Femur (tissue), 1 donor: ENCODE measurements at regions not wholly inside any gene's neighbourhood (a gene's known extent, or its start where the extent isn't known, plus 50 kb on each side); places are given as distances from the start of the nearest gene placed in this dataset.
A peak's percentile ranks its signal among the peaks of the same experiment; 100 is the strongest.

Experiments used
- DNase-seq: peaks from one replicate; pipeline ENCODE4 v3.0.0-alpha.2; 2017

DNA sequence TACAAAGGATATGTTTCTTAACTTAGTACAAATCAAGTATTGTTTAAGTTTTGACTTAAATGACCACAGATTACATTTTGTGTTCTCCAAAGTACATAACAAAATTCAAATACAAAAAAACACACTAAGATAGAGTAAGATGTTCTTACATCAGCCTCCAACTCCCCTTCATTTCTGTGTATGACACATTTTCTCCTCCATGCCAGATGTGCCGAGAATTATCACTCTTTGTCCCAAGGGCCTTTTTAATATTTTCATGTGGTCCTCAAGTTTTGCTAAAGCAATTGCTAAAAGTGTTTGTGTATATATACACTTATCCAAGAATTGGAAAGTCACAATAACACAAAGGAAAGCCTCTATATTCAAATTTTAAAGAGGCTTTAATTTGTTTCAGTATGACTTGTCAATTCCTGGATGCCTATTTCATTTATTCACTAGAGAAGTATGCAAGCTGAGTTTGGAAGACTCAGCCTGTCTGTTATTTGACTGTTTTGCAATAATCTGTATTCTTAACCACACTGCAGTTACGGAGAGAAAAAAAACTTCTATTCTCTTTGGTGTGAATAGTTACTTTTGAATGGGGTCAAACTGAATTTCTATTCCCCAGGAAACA lies 586.4 kb upstream of the SEMA3D start:
- DNase-seq: no peak

DNA sequence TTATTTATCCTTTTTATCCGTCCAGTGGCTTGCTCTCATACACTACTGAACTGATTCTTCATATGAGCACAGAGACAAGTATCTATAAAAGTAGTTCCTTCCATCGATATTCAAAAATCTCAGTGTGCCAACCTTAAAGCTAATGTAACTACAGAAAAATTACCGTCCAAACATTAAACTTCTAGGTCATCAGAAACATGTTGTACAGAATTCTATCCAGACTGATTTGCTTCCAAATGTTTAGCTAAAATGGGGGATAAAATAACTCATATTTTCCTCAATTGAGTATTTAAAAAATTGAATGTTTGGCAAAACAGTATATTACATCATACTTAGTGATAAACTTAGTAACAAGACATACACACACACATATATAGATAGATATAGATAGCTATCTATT lies 584.7 kb upstream of the SEMA3D start:
- no peak for DNase-seq

DNA sequence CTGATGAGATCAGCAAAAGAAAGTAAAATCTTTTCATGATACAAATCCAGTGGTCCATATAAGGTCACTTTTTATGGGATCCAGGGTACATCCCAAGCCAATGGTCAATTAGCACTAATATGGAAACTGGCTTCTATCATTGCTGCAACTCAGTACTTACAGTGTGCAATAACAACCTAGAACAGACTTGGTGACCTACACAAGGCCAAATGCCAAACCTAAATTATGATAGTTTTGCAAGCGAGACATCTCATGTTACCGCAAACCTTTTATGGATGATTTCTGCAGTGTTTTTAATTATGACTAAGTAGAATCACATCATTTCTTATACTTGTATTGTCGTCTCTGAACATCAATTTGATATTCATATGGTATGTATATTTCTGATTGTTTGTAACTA lies 583.5 kb upstream of the SEMA3D start:
- no peak for DNase-seq

DNA sequence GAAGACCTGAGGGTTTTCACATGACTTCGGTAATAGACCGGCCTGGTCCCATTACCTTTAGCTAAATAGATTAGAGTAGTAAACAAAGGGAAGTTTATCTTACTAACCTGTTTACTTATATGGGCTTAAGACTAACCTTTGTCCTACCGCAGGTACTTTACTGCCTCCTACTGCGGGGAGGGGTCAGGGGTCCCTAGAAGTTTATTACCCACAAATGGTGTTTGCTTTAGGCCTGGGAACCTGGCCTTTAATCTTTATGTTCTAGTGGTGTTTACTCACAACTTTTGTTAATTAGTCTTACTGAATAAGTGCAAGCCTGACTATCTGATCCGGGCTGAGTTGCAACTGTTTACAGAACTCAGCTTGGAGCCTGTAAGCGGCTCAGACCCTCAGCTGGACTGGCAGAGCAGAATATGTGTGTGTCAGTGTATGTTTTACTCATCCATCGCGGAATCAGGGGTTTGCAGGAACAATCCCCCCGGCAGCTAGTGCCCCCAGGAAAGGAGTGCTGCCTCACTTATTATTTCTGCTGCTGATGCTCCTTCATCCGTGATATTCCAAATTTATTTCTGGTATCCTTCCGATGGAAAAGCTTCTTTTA lies 578.9 kb upstream of the SEMA3D start:
- no peak for DNase-seq

DNA sequence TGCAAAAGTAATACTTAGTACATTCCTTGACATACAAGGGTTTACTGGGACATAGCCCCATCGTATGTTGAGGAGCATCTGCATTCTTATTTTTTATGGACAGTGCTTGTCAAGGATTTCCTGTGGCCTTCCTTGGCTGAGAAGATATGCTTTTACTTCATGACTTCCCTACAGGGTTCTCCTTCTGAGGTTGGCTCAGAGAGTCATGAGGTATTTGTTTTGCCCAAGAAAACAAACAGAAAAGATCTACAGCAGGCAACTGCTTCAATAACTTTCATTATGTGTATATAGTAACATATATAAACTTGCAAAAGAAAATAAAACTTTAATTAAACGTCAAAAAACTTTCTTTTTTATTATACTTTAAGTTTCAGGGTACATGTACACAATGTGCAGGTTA lies 577.2 kb upstream of the SEMA3D start:
- DNase-seq: no peak

DNA sequence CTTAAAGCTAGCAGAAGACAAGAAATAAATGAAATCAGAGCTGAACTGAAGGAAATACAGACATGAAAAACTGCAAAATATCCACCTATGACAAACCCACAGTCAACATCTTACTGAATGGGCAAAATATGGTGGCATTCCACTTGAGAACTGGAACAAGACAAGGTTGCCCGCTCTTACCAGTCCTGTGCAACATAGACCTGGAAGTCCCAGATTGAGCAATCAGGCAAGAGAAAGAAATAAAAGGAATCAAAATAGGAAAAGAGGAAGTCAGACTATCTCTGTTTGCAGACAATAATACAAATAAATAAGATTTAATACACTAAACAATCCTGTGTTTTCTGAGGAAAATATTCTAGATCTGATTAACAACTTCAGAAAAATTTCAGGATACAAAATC lies 570.5 kb upstream of the SEMA3D start:
- no peak for DNase-seq

DNA sequence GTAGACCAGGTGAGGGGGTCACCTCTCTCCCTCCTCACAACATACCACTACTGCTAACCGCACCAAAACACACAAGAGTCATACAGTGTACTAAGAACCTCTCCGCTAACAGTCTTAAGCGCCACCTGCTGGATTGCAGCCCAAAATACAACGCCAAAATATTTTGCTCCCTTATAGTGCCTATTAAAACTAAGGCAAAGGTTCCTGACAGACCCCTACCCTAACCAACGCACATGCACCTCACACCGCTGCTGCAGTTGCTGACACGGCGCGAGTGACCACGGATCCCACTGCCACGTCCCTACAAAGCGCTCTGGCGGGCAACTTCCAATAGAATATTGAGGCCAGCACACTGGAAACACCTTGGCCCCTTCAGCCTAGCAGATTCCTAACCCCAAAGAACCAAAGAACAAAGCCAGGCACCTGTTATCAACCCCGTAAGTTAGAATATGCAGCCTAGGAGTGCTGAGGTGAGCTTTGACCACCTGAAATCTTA lies 563.6 kb upstream of the SEMA3D start:
- peak; percentile 38 for DNase-seq

DNA sequence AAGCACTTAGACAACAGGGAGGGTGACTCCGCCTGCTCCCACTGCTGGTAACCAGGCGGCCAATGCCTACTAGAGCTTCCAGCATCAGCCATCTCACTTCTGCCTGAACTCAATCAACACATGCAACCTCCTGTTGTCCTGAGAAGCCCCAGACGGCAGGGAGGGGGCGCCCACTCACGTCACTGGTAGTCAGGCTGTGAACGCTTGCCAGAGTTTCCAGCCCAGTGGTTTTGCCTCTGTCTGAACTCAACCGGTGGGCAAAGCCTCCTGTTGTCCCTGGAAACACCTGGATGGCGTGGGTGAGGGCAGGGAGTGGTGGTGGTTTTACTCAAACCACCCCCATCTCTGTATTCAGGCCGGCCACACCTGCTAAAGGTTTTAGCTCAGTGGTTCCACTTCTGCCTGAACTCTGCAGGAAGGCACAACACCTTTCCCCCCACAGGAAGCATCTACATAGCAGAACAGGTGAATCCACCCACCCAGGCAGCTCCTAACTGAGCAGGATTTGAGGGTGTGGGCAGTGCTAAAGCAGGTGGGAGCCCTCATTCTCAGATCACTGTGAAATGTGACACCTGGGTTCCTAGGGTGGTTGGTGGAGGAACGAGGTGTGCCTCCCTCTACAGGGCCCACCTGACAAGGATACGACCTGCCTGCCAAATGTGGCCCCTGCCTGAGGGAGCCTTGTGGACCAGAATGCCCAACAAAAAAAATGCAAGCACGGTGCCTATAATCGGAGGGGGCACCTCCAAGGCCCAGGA lies 563.0 kb upstream of the SEMA3D start:
- no peak for DNase-seq

DNA sequence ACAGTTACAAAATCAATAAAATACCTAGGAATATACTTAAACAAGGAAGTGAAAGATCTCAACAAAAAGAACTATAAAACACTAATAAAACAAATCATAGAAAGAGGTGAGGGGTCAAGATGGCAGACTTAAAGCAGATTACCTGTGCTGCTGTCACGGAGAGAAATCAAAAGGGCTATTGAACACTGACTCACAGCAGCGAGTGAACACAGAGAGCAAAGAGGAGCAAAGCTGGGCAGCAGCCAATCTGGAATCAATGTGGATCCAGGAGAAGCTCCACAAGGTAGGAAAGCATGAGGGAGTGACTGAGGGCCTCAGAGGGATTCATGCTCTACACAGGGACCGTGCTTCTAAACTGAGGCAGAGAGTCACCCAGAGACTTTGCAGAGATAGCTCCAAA lies 562.0 kb upstream of the SEMA3D start:
- DNase-seq: no peak

DNA sequence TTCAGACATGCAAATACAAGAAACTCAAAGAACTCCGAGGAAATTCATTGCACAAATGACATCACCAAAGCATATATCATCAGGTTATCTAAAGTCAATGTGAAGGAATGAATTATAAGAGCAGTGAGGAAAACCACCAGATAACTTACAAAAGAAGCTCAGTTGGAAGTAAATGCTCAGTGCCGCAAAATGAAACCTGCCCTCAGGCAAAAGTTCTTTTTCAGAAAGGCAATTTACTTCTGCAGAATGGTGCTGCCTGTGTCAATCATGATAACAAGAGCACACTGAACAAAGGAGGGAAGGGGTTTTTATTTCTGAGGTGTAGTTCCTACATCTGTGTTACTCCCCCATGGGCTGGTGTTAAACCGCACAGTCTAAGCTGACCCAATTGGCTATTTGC lies 550.6 kb upstream of the SEMA3D start:
- no peak for DNase-seq

DNA sequence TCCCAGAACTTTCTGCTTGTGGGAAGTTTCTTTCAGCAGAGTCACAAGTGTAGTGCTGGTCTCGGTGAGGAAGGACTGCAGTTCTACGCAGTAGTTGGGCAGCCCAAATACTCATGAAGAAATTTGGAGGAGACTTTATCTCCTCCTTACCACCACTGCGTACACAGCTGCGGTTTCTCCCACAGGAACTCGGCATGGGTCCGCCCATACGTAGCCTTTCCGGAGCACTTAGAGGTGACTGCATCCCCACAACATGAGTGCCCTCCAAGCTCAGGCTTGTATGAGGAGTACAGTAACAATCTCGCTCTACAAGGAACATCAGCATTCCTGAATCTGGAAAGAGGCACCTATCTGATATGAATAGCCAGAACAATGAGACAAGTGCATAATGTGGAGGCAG lies 549.2 kb upstream of the SEMA3D start:
- no peak for DNase-seq

DNA sequence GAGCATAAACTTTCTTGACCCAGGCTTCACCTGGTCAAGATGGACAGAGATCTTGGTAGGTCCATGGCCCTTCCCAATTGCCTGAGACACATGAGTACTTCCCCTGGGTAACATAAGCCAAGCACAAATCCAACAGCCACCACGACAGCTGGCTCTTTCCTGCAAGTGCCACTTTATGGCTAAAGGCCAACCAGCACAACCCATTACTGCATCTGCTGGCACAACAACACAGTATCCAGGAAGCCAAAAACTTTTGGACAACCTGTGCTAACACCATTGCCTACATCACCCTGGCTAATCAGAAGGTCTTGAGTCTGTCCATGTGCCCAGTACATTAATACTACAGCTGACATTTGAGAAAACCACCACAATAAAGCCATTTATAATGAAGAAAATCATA lies 548.0 kb upstream of the SEMA3D start:
- no peak for DNase-seq

DNA sequence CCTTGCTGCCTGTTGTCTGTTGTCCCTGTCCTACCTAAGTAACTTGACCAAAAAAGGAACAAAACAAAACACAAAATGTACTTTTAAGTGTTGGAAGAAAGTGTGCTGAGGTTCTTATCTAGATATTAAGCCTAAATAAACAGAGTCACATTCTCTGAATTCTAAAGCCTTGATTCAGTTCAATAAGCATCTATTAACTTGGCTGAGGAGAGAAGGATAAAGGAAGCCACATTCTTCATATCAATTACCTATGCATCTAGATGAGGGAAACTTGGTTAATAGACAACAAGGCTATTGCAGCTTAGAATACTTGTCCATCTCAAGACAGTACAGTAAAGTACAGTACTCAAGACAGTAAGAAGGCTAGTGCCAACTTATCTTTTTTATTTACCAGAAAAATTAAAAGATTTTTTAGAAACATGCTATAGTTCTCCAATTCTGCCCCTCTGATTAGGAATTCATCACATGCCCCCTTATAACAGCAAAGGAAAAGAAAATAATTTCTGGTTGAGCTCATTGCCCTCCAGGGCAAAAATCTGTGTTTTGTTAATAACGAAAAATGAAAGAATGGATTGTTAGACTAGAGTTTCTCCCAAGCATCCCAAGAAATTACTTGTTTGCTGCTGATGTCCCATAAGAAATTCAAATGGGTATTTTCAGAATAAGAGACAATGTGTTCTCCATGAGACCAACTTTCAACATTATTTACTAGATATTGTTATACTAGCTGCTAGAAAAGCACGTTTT lies 546.5 kb upstream of the SEMA3D start:
- DNase-seq: no peak

DNA sequence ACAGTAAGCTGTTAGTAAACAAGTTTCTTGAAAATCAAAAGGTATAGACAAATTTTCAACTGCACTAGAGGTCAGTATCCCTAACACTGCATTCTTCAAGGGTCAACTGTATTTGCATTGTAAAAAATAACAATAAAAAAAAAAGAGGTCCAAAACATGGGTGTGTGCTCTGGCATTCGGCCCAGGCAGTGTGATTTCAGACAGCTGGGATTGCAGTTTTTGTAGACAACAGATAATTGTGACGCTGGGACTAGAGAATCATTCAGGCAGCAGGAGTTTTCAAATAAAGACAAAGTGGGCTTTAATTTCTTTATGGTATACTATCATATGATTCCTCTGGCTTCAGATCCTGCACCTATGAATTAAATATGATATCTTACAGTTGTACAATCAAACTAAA lies 543.2 kb upstream of the SEMA3D start:
- DNase-seq: no peak

DNA sequence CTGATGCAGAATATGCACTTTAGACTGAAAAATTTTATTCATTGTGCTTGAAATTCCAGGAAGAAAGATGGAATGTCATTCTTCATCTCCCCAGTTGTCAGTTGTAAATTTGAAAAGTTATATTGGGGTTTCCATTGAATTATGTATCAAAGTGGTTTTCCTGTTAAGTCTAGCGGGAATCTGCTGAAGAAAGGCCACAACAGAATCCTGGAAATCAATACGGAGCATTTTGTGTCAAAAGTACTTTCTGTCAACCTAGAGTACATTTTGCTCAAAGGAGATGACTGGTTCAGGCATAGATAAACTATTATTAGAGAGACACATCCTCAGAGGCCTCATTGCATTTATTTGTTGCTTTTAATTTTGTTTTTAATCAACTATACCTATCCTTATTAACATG lies 538.2 kb upstream of the SEMA3D start:
- no peak for DNase-seq

DNA sequence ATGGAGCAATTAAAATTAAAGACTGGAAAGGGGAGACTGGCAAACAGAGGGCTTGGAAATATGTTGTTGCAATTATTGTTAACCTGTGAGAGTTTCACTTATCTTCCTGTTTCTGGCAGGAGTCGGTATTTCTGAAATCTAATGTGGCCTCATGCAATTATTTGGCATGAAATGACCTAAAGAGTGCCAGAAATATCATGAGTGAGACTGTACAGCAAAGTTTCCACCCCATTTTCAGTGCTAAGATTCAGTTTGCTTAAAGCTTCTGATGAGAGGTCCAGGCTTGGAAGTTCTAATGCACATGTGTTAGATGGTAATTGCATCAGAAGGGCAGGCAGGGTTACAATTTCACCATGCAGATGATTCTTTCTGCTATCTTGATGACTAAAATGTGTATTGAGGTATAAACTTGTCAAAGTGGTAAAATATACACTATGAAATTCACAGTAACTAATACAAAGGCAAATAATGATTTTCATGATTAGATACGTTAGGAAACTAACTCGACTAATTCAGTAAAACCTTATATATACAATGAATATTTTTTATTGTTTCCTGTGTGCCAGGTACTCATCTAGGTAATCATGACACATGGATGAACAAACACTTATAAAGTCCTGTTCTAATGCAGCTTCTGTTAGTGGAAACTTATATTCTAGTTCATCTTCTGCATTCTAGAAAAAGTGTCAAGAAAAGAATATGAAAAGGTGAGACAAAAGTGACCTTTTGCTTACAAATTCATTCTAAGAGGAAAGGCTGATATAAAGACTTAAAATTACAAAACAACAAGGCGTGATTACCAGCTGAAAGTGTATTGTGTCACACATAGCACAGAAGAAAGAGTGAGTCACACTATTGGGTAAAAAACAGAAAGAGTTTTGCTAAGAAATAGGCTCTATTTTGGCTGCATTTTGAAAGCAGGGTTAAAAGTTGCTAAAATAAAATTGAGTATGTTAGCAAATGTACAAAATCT lies 533.4 kb upstream of the SEMA3D start:
- no peak for DNase-seq

DNA sequence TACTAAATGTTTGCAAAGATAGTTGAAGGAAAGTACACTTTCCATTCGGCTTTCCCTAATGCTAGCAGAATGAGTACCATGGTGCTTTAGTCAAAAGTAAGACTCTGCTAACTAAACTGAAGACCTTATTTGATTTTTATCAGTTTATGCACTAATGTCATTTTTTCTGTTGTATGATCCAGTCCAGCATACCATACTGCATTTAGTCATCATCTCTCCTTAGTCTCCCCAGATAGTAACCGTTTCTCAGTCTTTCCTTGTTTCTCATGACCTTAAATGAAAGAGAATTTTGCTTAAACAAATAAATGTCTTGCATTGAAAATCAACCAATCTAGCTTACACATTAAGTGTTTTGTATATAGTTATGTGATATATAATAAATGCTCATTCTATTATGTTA lies 529.5 kb upstream of the SEMA3D start:
- DNase-seq: no peak

DNA sequence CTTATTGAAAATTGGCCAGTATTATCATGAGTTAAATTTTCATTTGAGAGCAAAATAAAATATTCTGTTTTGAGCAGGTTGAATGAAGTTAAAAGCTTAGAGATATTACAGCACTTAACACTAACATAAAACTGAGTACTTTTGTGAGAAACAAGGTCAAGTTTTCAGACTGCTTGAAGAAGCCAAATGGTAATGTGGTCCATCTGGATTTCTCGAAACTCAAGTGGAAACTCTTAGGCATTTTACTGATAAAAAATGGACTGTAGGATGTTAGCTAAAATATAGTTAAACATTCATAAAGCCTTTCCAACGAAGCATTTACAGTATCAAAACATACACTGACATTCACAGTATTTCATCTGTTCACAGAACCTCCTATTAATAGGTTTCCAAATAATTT lies 528.1 kb upstream of the SEMA3D start:
- no peak for DNase-seq

DNA sequence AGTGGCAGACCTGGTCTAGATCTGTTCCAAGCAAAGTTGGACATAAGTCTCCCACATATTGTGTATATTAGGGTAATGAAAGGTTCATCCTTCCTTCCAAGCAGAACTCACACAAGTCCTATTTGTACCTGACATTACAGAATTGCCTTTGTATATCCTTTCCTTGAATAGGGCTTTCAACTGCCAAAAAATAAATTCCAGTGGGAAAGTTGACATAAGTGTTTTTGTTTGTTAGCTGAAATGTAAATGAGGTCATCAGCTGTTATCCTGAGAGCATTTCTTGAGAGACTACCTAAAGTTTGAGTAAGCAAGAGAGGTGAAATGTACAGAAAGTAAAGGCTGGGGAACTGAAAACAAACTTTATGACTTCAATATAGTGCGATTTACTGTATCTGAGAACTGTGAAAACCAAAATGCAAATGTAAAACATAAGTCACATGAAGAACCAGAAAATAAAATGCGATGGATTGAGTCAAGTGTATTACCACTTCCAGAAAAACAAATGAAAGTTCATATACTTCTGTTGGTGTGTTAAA lies 527.3 kb upstream of the SEMA3D start:
- no peak for DNase-seq

DNA sequence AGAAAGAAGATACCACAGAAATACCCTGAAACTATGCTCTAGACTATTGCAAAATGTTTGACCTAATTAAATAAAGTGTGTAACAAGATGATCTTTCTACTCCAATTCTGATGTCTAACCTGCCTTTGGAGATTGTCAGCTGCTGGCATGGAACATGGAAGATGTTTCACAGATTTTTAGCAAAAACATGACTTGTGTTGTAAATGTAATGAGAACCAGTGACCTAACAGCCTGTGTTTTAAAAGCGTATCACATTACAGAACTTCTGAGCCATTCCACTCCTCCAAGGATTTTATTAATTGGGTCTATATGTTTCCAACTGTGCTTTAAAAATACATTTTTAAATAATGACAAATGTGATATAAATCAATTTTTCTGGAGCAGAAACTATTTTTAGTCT lies 526.3 kb upstream of the SEMA3D start:
- DNase-seq: no peak

DNA sequence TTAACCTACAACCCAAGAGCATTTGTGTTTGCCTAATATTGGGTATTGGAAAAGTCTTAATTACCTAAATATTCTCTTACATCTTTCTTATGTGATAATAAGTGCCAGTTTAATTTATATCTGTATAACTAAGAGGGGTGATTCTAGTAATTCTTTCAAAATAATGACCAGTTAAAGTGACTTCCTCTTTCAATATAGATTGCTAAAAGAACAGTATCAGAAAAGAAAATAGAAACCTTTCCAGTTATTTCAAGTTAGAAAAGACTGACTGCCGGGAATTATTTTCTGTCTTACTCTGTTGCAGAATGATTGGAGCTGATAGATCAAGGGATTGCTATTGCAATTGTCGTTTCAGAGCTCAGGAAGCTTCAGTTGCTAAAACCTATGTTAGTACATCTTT lies 525.0 kb upstream of the SEMA3D start:
- no peak for DNase-seq

DNA sequence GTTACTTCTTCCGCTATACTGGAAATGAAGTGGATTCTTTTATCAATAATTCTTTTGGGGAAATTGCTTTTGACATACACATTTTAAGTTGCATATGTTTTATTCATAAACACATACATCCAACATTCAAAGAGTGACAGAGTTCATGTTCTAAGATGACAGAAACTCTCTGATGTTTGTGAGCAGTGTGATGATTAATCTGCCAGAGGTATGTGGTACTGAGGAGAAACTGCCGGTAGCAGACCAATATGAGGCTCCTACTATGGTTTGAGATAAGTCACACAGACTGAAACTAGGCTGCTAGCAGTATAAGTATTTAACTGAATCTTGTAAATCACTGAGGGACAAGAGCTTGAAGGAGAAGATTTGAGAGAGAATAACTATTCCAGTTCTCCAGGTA lies 524.1 kb upstream of the SEMA3D start:
- DNase-seq: no peak
